Stimulated activated memory B cell treated with anti-CD40 and anti-IgM and Interleukin-4, amounts not matched to agents 10 μg/mL and 1 μg/mL and 100 μg/mL, for 72 hours (primary cell): ENCODE measurements at regions not wholly inside any gene's neighbourhood (a gene's known extent, or its start where the extent isn't known, plus 50 kb on each side); places are given as distances from the start of the nearest gene placed in this dataset.

Experiments
- ATAC-seq: fragments of 150-1000 bp; cut with Tn5 transposase; 2 replicates; pipeline ENCODE4 v1.10.0; 2021
- H3K27ac Mint-ChIP-seq: one replicate; pipeline ENCODE4 v1.8.0; 2022; ENCODE audit warnings: mild to moderate bottlenecking, mixed read lengths
- H3K27me3 Mint-ChIP-seq: one replicate; pipeline ENCODE4 v1.8.0; 2022; ENCODE audit warnings: mixed read lengths
- H3K36me3 Mint-ChIP-seq: one replicate; pipeline ENCODE4 v1.8.0; 2022; ENCODE audit warnings: mixed read lengths
- H3K4me1 Mint-ChIP-seq: one replicate; pipeline ENCODE4 v1.8.0; 2022; ENCODE audit warnings: mixed read lengths
- H3K4me3 Mint-ChIP-seq: one replicate; pipeline ENCODE4 v1.8.0; 2022; ENCODE audit warnings: mild to moderate bottlenecking, moderate library complexity, mixed read lengths
- H3K9me3 Mint-ChIP-seq: one replicate; pipeline ENCODE4 v1.8.0; 2022; ENCODE audit warnings: mixed read lengths

DNA sequence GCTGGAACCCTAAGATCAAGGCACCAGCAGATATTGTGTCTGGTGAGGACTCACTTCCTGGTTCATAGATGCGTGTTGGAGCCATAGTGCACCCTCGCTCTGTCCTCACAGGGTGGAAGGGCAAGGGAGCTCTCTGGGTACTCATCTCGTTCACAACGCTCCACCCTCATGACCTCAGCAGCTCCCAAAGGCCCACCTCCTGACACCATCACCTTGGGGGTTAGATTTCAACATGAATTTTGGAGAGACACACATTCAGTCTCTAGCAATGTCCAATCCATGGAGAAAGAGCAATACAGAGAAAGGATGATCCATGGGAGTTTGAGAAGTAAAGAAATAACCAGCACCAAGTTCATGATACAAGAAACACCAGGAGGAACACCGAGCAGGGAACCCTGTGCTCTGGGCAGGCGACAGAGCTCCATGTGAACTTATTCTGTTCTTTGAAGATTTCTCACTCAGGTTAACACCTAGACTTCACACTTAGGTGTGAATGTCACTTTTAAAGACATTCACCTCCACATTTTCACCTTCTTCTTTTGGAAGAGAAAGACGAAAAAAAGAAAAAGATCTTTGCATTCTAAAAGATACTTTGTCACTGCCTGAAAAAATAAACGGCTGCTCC lies 171.8 kb upstream of the FAM9B start:
- no peaks in the 10 kb centered on the region for H3K27me3 Mint-ChIP-seq
- no peak overlapping the region for H3K27ac Mint-ChIP-seq
- H3K4me3 Mint-ChIP-seq: no peak overlapping the region
- ATAC-seq: no peak
- H3K36me3 Mint-ChIP-seq: no peaks in the 10 kb centered on the region
- H3K9me3 Mint-ChIP-seq: no peaks in the 10 kb centered on the region
- no peaks in the 10 kb centered on the region for H3K4me1 Mint-ChIP-seq

DNA sequence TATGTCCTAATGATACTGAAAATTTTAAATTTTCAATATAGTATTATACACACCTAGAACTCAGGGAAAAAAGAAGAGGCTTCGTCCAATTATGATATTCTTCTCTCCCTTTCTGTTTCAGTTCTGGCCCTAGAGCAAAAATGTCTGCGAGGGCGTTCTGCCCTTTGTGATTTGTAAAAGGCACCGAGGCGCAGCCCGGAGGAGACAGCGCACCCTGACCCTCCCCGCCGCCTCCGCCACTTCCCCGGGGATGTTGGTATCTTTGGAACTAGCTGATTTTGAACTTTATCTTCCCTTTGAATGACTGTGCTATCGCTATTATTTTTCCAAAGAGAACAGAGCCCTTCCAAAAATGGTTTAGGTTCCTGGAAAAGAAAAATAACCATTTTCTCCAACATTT lies 173.2 kb upstream of the FAM9B start:
- Mint-ChIP-seq H3K27ac (no peak overlapping the region), H3K36me3 (no peaks in the 10 kb centered on the region), H3K27me3 (no peaks in the 10 kb centered on the region), H3K4me1 (no peaks in the 10 kb centered on the region), H3K9me3 (no peaks in the 10 kb centered on the region), H3K4me3 (peak overlapping the region; percentile 11)
- ATAC-seq: no peak

DNA sequence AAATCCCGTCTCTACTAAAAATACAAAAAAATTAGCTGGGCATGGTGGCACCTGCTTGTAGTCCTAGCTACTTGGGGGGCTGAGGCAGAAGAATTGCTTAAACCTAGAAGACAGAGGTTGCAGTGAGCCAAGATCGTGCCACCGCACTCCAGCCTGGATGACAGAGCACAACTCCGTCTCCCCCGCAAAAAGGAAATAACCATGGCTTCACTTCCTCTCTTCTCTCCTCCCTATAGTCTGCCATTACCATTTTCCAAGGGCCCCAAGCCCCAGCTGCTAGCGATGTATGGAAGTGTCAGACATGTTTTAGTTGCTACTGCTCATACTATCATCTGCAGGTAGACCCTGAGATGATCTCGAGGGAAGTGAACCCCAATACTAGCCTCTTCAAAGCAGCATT lies 177.3 kb upstream of the FAM9B start:
- no peak for ATAC-seq
- Mint-ChIP-seq H3K27ac (no peak overlapping the region), H3K36me3 (no peaks in the 10 kb centered on the region), H3K27me3 (no peaks in the 10 kb centered on the region), H3K4me3 (no peak overlapping the region), H3K9me3 (no peaks in the 10 kb centered on the region), H3K4me1 (no peaks in the 10 kb centered on the region)

DNA sequence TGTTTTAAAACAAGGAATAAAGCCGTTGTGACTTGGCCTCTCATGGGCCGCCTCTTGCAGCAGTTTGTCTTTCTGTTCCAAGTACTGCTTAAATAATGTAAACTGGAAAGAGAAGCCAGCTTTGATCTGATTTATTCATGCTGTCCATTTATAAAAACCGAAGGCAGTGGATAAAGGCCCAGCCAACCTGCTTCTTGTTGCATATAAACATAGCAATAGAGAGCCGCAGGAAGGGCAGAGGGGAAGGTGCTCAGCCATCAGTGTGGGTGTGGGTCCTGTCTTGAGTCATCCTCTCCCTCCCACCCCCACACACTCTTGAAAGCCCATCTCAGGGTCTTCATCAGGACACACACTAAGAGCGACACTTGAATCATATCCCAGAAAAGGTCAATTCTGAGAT lies 187.9 kb upstream of the FAM9B start:
- Mint-ChIP-seq H3K4me3 (no peak overlapping the region), H3K27ac (no peak overlapping the region), H3K4me1 (no peaks in the 10 kb centered on the region), H3K27me3 (no peaks in the 10 kb centered on the region), H3K9me3 (peaks cover 7% of the 10 kb centered on the region), H3K36me3 (no peaks in the 10 kb centered on the region)
- no peak for ATAC-seq

DNA sequence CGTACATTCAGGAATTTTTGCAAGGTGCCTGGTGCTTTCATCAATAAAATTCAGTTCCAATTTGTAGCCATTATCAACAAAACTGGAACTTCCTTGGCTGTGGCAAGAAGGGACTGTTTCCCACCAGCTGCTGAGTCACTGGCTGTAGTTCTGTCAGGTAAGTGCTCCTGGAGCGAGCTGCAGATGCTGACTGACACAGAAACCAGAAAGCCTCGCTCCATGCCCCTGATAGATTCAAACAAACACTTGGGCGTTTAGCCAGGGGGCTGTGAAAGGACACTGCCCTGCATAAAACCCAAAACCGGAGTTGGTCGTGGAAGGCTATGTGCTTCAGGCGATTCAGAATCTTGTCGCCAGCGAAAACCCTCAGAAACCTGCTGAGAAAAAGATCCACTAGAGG lies 188.4 kb upstream of the FAM9B start:
- H3K4me1 Mint-ChIP-seq: no peaks in the 10 kb centered on the region
- no peaks in the 10 kb centered on the region for H3K36me3 Mint-ChIP-seq
- H3K27ac Mint-ChIP-seq: no peak overlapping the region
- H3K27me3 Mint-ChIP-seq: no peaks in the 10 kb centered on the region
- peaks cover 7% of the 10 kb centered on the region for H3K9me3 Mint-ChIP-seq
- ATAC-seq: no peak
- no peak overlapping the region for H3K4me3 Mint-ChIP-seq

DNA sequence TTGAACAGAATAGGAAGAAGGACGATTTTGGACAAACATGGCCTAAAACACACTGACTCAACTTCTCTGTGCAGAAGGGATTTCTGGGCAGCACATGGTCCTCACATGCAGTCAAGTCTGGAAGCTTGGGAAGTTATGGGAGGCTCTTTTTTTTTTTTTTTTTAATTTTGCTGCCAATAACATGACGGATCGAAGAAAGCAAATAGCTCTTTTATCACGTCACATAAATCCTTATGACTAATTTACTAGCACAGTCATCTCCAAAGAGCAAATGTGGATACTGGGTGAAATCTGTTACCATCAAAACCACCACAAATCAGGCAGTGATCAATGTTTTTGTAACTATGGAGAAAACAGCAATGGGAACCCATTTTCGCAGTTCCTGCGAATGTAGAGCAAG lies 193.3 kb upstream of the FAM9B start:
- no peaks in the 10 kb centered on the region for H3K36me3 Mint-ChIP-seq
- no peaks in the 10 kb centered on the region for H3K27me3 Mint-ChIP-seq
- ATAC-seq: no peak
- H3K4me1 Mint-ChIP-seq: no peaks in the 10 kb centered on the region
- H3K9me3 Mint-ChIP-seq: peaks cover 4% of the 10 kb centered on the region
- no peak overlapping the region for H3K4me3 Mint-ChIP-seq
- no peak overlapping the region for H3K27ac Mint-ChIP-seq

DNA sequence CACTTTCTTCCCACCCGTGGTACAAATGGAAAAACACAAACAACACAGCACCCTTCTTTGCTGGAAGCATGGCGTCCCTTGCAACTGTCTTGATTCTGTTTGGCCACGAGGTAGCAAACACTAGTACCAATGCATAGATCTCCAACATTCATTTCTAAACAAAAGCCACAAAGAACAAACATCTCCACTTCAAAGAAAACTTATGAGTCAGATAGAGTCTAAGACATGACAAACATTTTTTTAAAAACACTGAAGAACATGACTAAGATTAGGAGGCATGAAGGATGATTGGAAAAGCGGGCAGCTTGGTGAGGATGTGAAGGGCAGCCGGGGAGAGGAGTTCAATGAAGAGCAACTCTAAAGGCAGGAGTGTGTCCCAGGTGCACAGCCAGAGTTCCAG lies 197.6 kb upstream of the FAM9B start:
- Mint-ChIP-seq H3K4me3 (no peak overlapping the region), H3K4me1 (no peaks in the 10 kb centered on the region), H3K27ac (no peak overlapping the region), H3K36me3 (no peaks in the 10 kb centered on the region), H3K9me3 (no peaks in the 10 kb centered on the region), H3K27me3 (no peaks in the 10 kb centered on the region)
- no peak for ATAC-seq

DNA sequence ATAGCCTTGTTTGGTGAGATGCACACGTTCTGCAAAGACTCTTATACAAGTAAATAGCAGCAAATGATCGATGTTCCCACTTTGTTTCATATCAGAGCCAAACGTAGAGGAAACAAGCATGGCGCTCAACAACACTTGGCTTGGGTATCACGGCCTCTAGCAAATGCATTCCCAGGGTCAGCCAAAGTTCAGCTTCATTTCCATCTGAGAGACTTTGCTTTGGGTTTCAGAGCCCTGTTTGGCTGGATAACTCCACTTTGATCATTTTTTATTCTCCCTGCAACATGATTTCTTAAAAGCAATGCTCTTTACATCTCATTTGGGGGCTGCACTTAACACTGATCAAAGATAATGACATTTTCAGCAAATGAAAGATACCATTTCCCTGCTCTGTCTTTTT lies 199.2 kb upstream of the FAM9B start:
- no peaks in the 10 kb centered on the region for H3K9me3 Mint-ChIP-seq
- H3K36me3 Mint-ChIP-seq: no peaks in the 10 kb centered on the region
- ATAC-seq: no peak
- no peaks in the 10 kb centered on the region for H3K4me1 Mint-ChIP-seq
- H3K27me3 Mint-ChIP-seq: no peaks in the 10 kb centered on the region
- H3K4me3 Mint-ChIP-seq: no peak overlapping the region
- no peak overlapping the region for H3K27ac Mint-ChIP-seq

DNA sequence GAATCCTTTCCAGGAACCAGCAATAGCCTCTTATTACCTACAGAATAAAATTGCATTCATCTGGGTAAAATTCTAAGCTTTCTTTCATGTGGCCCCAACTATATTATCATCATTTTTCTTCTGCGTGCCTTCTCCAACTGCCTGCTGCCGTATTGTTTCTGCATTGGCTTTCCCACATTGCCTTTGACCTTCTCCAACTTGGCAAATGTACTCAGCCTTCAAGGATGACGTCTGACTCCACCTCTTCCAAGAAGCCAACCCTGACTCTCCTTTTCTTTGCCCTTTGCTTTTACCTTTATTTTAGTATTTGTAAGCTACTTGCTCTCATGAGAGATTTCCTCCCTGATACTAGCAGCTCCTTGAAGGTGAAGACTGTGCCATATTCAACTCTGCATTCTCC lies 200.4 kb upstream of the FAM9B start:
- H3K27ac Mint-ChIP-seq: no peak overlapping the region
- H3K9me3 Mint-ChIP-seq: no peaks in the 10 kb centered on the region
- no peak for ATAC-seq
- no peaks in the 10 kb centered on the region for H3K36me3 Mint-ChIP-seq
- H3K27me3 Mint-ChIP-seq: no peaks in the 10 kb centered on the region
- H3K4me3 Mint-ChIP-seq: no peak overlapping the region
- no peaks in the 10 kb centered on the region for H3K4me1 Mint-ChIP-seq

DNA sequence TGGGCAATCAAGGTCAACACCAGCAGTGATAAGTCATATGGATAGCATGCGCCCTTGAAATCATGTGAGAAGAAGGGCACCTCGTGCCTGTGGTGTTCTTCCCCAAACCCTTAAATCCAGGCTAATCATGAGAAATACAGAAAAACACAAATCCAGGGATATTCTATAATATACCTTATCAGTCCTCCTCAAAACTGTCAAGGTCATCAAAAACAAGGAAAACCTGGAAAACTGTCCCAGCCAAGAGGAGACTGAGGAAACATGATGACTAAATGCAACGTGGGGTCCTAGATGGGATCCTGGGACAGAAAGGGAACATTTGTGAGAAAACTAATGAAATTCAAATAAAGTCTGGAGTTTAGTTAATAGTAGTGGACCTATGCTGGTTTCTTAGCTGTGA lies 201.8 kb upstream of the FAM9B start:
- Mint-ChIP-seq H3K4me1 (no peaks in the 10 kb centered on the region), H3K27me3 (no peaks in the 10 kb centered on the region), H3K9me3 (no peaks in the 10 kb centered on the region), H3K27ac (no peak overlapping the region), H3K36me3 (no peaks in the 10 kb centered on the region), H3K4me3 (no peak overlapping the region)
- no peak for ATAC-seq

DNA sequence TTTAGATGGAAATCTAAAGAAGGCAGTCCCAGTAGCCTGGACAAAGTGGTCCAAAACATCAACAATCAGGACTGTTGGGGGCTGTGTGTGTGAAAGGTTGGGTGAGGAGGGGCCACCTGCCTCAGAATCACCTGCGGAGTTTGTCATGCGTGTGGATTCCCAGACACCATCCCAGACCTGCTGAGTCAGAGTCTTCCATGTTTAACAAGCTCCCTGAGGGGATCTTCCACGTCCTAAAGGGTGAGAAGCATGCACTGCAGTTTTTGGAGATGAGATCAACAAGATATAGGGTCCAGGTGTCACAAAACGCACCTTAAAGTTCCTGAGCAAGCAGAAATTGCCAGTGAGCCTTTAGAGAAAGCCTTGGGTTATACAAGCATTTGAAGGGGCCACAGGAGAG lies 207.0 kb upstream of the FAM9B start:
- H3K4me3 Mint-ChIP-seq: no peak overlapping the region
- H3K27me3 Mint-ChIP-seq: no peaks in the 10 kb centered on the region
- no peak overlapping the region for H3K27ac Mint-ChIP-seq
- H3K4me1 Mint-ChIP-seq: no peaks in the 10 kb centered on the region
- H3K36me3 Mint-ChIP-seq: no peaks in the 10 kb centered on the region
- no peak for ATAC-seq
- H3K9me3 Mint-ChIP-seq: no peaks in the 10 kb centered on the region

DNA sequence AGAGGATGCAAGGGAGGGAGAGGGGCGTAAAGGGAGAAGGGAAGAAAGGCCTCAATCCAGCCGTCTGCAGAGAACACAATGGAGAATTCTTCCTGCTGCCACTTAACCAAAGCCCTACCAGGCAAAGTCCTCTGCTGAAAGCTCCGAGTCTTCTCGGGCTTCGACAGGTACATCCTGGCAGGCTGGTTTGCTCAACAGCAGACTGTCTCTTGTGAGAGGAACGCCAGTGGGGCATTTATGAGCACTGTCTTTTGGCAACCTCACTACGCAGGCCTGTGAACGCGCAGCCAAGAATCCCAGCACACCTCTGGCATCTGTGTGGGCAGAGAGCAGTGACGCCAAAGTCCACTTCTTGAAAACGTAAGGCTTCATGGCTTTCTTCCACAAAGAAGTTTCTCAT lies 207.5 kb upstream of the FAM9B start:
- no peaks in the 10 kb centered on the region for H3K36me3 Mint-ChIP-seq
- no peak overlapping the region for H3K4me3 Mint-ChIP-seq
- no peak for ATAC-seq
- H3K27me3 Mint-ChIP-seq: no peaks in the 10 kb centered on the region
- no peaks in the 10 kb centered on the region for H3K9me3 Mint-ChIP-seq
- H3K27ac Mint-ChIP-seq: no peak overlapping the region
- no peaks in the 10 kb centered on the region for H3K4me1 Mint-ChIP-seq

DNA sequence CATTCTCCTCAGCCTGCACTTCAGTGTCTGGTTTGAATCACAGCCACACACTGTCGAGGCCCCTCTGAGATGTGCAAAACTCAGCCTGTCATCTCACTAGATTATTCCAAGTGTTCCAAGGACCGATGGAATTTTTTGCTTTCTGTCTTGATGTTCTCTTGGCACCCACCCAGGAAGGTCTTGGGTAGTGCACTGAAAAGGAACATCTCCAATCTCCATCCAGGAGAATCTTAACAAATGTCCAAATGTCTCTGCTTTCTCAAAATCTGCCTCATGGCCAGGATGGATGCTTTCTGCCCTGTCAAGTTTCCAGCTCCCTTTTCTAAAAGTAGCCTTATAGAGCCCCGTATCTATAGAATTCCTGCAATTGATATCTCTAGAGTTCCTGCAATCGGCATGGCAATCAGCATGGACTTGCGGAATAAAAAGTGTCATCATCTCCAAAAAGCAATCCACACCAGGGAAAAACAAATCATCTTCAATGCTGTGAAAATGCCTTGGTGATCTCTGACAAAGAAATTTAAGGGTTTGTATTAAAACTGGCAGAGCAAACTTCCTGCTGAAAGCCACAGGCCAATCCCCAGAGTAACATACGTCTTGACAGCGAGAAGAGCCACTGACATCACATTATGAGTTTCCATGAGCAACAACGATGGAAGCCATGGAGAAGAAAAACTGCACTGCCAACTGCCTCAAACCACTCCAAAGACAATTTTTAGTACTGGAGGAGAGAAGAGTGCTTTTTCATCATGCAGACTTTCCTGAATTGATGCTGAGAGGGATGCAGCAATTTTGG lies 215.3 kb upstream of the FAM9B start:
- Mint-ChIP-seq H3K9me3 (no peaks in the 10 kb centered on the region), H3K36me3 (no peaks in the 10 kb centered on the region), H3K27ac (no peak overlapping the region), H3K4me1 (no peaks in the 10 kb centered on the region), H3K4me3 (no peak overlapping the region), H3K27me3 (no peaks in the 10 kb centered on the region)
- no peak for ATAC-seq

DNA sequence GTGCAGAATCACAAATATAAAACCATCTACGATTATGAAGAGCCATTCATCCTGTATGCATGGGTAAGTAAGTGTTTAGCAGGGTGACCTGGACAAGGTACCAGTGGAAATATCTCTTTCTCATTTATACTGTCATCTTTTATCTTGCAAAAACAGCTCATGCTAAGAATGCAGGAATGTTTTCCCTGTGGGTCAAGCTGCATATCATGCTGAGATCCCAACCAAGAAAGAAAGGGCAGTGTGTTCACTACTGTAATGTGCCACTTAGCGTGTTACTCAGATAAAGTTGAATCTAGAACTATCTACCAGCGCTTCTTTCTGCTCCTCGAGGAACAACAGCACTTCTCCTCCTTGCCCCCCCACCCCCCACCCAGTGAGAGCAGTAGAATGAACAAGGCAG lies 212.7 kb upstream of the TBL1X start:
- H3K4me3 Mint-ChIP-seq: no peak overlapping the region
- ATAC-seq: no peak
- no peaks in the 10 kb centered on the region for H3K4me1 Mint-ChIP-seq
- H3K27me3 Mint-ChIP-seq: no peaks in the 10 kb centered on the region
- no peaks in the 10 kb centered on the region for H3K9me3 Mint-ChIP-seq
- H3K27ac Mint-ChIP-seq: no peak overlapping the region
- no peaks in the 10 kb centered on the region for H3K36me3 Mint-ChIP-seq

DNA sequence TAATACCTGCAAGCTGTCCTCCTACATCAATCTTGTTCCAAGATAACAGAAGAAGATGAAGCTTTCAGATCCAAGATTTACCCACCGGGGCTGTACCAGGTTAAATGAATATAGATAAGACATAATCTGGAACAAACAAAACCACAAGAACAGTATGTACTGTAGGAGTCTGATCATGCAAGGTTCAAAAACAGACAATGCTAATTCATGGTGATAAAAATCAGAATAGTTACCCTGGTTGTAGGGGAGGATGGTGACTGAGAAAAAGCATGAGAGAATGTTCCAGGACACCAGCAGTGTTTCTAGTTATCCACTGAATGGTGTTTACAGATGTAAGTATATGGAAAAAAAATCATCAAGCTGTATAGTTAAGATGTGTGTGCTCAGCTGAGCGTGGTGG lies 211.6 kb upstream of the TBL1X start:
- no peaks in the 10 kb centered on the region for H3K36me3 Mint-ChIP-seq
- no peaks in the 10 kb centered on the region for H3K4me1 Mint-ChIP-seq
- ATAC-seq: no peak
- no peak overlapping the region for H3K4me3 Mint-ChIP-seq
- H3K9me3 Mint-ChIP-seq: no peaks in the 10 kb centered on the region
- no peaks in the 10 kb centered on the region for H3K27me3 Mint-ChIP-seq
- no peak overlapping the region for H3K27ac Mint-ChIP-seq

DNA sequence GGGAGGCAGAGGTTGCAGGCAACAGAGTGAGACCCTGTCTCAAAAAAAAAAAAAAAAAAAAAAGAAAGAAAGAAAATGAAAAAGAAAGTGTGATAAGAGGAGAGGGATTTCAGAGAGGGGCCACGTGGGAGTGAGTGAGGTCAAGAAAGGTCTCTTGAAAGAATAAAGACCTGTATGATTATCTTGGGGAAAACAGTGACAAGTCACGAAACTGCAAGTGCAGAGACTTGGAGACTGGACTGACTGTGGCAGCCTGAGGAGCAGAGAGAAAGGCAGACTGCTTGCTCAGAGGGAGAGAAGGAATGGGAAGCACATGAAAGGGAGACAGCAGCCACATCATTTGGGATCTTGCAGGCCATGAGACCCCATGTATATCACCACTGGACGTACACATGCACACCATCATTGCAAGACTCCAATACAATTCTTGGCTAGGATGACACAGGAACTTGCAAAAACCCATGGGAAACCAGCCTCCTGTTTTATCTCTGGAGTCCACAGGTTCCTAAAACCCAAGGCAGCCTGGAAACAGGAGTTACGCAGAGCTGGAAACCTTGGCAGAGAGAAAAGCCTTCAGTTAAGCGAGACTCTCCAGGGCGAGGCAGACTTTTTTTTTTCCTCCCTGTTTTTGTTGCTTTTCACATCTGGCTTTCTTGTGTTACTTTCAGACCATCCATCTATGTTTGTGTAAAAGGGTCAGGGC lies 207.0 kb upstream of the TBL1X start:
- Mint-ChIP-seq H3K4me3 (no peak overlapping the region), H3K9me3 (peaks cover 4% of the 10 kb centered on the region), H3K4me1 (no peaks in the 10 kb centered on the region), H3K36me3 (no peaks in the 10 kb centered on the region), H3K27ac (no peak overlapping the region), H3K27me3 (no peaks in the 10 kb centered on the region)
- no peak for ATAC-seq
